ENCODE measurements at regions not wholly inside any gene's neighbourhood (a gene's known extent, or its start where the extent isn't known, plus 50 kb on each side); places are given as distances from the start of the nearest gene placed in this dataset.

GRCh38 chr1:40925834-40926410, 53.6 kb upstream of the CTPS1 start:
- H3K27me3 ChIP-seq (replicated peaks; ENCODE audit: insufficient read depth): no peaks in the 10 kb centered on the region
- no peak overlapping the region for H3K27ac ChIP-seq
- H3K36me3 ChIP-seq: no peaks in the 10 kb centered on the region
- H3K4me3 ChIP-seq: no peak overlapping the region
- no peaks in the 10 kb centered on the region for H3K9me3 ChIP-seq
- intact Hi-C loops (cut with DNase I): no loop called here
- 94% methylated on average over 5 of the region's 5 CpGs for WGBS
- H3K4me1 ChIP-seq (replicated peaks): peaks cover 4% of the 10 kb centered on the region
- TF ChIP-seq CTCF (IDR thresholded peaks at IDR 0.05) (no peak), POLR2A (IDR thresholded peaks at IDR 0.05) (no peak), POLR2AphosphoS5 (IDR thresholded peaks at IDR 0.05) (no peak)
- DNase-seq (ENCODE audit: low spot score): no peak

- WGBS: 71% methylated on average over 6 of the region's 6 CpGs
- Histone ChIP-seq H3K4me3 (no peak overlapping the region), H3K4me1 (replicated peaks) (peaks cover 4% of the 10 kb centered on the region), H3K9me3 (no peaks in the 10 kb centered on the region), H3K27ac (no peak overlapping the region), H3K36me3 (no peaks in the 10 kb centered on the region), H3K27me3 (replicated peaks; ENCODE audit: insufficient read depth) (no peaks in the 10 kb centered on the region)
- TF ChIP-seq POLR2A (IDR thresholded peaks at IDR 0.05) (no peak), POLR2AphosphoS5 (IDR thresholded peaks at IDR 0.05) (no peak), CTCF (IDR thresholded peaks at IDR 0.05) (no peak)
- intact Hi-C loops (cut with DNase I): no loop called here
- DNase-seq (ENCODE audit: low spot score): no peak
Measured at GRCh38 chr1:40926441-40926840, 53.1 kb upstream of the CTPS1 start.

GRCh38 chr1:40927781-40928180, 51.7 kb upstream of the CTPS1 start:
- intact Hi-C loops (cut with DNase I): no loop called here
- H3K27me3 ChIP-seq (replicated peaks; ENCODE audit: insufficient read depth): no peaks in the 10 kb centered on the region
- H3K36me3 ChIP-seq: no peaks in the 10 kb centered on the region
- peaks cover 4% of the 10 kb centered on the region for H3K4me1 ChIP-seq (replicated peaks)
- no peaks in the 10 kb centered on the region for H3K9me3 ChIP-seq
- 91% methylated on average over 4 of the region's 4 CpGs for WGBS
- H3K27ac ChIP-seq: no peak overlapping the region
- no peak for DNase-seq (ENCODE audit: low spot score)
- H3K4me3 ChIP-seq: no peak overlapping the region
- TF ChIP-seq POLR2A (IDR thresholded peaks at IDR 0.05) (no peak), CTCF (IDR thresholded peaks at IDR 0.05) (no peak), POLR2AphosphoS5 (IDR thresholded peaks at IDR 0.05) (no peak)

- TF ChIP-seq POLR2A (IDR thresholded peaks at IDR 0.05) (no peak), POLR2AphosphoS5 (IDR thresholded peaks at IDR 0.05) (no peak), CTCF (IDR thresholded peaks at IDR 0.05) (no peak)
- DNase-seq (ENCODE audit: low spot score): no peak
- no peak overlapping the region for H3K4me3 ChIP-seq
- H3K4me1 ChIP-seq (replicated peaks): peaks cover 4% of the 10 kb centered on the region
- H3K27me3 ChIP-seq (replicated peaks; ENCODE audit: insufficient read depth): no peaks in the 10 kb centered on the region
- WGBS: 96% methylated on average over 2 of the region's 2 CpGs
- no peaks in the 10 kb centered on the region for H3K36me3 ChIP-seq
- intact Hi-C loops (cut with DNase I): no loop called here
- H3K27ac ChIP-seq: no peak overlapping the region
- H3K9me3 ChIP-seq: no peaks in the 10 kb centered on the region
Measured at GRCh38 chr1:40928699-40929098, 50.8 kb upstream of the CTPS1 start.

GRCh38 chr1:40929155-40929554, 50.3 kb upstream of the CTPS1 start:
- intact Hi-C loops (cut with DNase I): no loop called here
- WGBS: 78% methylated on average over 1 of the region's 1 CpG
- no peak for DNase-seq (ENCODE audit: low spot score)
- Histone ChIP-seq H3K4me1 (replicated peaks) (peaks cover 4% of the 10 kb centered on the region), H3K4me3 (no peak overlapping the region), H3K9me3 (no peaks in the 10 kb centered on the region), H3K36me3 (no peaks in the 10 kb centered on the region), H3K27ac (no peak overlapping the region), H3K27me3 (replicated peaks; ENCODE audit: insufficient read depth) (no peaks in the 10 kb centered on the region)
- TF ChIP-seq POLR2AphosphoS5 (IDR thresholded peaks at IDR 0.05) (no peak), POLR2A (IDR thresholded peaks at IDR 0.05) (no peak), CTCF (IDR thresholded peaks at IDR 0.05) (no peak)
